Renal cortical epithelial cell (primary cell): ENCODE measurements at regions not wholly inside any gene's neighbourhood (a gene's known extent, or its start where the extent isn't known, plus 50 kb on each side); places are given as distances from the start of the nearest gene placed in this dataset.

Experiments used
- DNase-seq: peaks from one replicate; pipeline ENCODE4 v3.0.0-alpha.2; 2011; ENCODE audit warnings: low read depth

DNA sequence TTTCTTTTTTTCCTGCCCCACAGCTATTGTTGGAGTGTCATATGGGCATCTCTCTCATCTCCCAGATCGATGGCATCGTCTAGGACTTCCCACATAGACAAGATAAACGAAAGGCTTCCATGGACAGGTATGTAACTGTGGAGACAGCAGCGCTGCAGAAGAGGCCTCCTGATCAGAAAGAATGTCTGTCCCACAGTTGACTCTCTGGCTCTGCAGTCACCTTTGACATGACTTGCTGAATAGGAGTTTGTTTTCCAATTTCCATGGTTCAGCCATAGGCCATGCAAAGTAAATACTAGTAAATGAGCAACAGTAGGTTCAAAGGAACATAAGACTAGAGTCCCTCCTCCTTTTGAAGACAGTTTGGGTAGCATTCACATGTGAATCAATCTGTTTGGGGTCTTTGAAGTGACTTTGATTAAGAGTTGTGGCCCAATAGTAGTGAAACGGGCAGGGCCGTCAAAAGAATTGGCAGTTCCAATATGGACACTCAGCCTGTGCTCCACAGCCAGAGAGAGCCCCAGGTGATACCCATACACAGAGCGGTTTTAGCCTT, 134.7 kb upstream of the IFNGR1 start:
- peak; percentile 32 for DNase-seq

DNA sequence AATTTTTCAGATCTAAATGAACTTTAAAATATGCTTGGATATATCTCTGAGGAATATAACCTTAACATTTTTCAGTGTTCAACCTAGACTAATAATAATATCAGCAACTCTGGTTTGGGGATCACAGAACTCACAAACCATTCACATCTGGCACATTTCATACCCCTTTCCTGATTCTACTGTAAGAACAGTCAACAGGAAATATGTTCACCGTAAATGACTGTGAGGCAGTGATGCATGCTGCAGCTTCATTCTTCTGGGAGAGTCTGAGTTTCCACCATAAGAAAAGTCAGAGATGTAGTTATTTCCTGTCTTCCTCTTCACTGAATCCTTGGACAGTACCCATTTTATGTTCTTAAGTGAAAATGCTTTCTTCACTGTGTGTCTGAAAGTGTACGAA, 134.2 kb upstream of the IFNGR1 start:
- peak; percentile 81 for DNase-seq

DNA sequence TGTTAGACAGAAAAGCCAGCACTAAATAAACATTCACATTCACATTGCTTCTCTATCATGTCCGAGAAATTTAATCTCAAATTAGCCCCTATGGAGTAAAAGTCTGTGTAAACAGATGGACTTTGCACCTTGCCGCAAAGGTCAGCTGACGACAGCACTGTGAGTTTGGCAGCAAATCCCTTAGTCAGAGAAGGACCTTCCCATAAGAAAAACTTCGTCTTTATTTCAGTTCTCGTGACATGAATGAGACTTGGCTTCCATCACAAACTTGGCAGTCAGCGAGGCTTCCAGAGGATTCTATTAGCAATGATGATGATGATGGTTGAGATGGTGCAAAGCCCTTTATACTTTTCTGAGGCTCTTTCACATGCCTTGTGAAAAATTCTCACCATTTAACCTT, 133.7 kb upstream of the IFNGR1 start:
- peak; percentile 72 for DNase-seq

DNA sequence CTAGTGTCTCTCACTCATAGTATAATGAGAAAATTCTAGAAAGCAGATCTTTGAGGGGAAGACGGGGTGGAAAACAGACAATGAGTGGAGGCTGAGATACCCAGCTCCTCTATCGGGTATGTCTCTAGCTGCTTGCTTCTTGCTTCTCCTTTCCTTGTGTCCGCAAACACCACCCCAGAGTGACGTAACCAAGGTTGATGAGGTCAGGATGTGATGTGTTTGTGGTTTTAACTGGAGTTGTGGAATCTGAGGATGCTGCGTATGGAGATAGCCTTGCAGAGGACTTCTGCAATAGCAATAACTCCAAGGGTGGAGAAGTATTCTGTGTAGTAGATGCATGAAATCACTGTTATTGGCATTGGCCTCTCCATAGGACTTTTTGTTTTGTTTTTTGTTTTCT, 132.7 kb upstream of the IFNGR1 start:
- DNase-seq = peak; percentile 52

DNA sequence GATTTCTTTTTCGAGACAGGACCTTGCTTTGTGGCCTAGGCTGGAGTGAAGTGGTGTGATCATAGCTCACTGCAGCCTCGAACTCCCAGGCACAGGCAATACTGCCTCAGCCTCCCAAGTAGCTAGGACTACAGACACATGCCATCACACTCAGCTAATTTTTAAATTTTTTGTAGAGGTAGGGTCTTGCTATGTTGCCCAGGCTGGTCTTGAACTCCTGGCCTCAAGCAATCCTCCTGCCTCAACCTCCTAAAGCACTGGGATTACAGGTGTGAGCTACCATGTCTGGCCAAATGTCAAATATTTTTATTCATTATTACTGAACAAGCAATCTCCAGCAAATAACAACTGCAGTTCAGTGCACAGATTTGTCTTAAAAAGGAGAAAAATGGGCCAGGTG, 131.7 kb upstream of the IFNGR1 start:
- DNase-seq = no peak

DNA sequence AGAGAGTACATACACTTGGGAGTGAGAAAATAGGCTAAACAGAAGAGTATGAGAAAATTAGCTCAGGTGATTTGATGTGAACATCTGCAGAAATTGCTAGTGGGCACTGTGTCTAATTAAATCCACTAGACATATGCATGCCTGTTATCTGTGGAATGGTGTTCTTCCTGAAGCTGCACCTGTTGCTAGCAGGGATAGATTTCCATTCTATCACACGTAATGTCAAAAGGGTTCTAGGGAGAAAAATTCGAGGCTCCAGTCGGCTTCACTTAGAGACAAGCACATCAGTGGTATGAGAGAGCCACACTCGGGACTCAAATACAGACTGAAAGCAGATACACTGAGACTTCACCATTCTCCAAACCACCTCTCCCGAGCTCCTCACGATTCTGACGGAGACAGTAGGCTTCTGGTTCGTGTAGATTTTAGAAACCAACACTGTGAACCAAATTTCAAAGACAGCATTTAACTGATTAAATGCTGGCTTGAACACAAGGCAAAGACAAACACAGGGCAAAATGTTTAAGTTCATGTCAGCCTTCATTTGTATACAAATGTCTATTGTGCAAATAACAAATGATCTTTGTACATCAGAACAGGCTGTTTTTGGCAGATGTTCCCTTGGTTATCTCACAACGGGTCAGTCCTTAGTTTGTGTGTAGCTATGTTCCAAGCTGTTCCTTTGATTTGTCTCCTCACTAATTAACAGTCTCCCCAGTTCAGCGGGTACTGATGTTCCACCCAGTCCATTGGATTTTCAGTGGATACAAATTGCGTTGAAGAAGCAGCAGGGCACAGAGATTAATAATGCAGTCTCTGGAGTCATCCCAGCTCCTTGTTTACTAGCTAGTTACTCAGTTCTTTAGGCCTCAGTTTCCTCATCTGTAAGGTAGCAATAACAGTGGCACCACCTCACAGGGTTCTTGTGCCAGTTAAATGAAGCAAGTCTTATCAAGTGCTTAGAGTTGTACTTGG, 131.0 kb upstream of the IFNGR1 start:
- no peak for DNase-seq

DNA sequence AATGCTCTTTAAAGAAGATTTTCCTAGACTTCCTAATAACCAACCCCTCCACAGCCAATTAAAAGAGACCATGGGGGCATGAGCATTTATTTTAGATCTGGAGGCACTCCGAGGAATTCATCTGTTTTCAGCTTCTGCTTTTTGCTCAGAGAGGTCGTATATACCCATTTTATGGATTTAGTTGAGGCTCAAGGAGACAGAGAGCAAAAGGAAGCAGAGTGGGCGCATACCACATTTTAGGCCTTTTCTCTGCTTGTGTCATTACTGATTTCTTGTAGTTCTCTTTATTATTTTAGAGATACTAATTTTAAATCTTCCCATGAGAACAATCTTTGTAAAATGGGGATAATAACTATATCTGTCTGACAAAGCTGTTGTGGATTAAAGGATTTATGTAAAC, 129.6 kb upstream of the IFNGR1 start:
- DNase-seq = no peak

DNA sequence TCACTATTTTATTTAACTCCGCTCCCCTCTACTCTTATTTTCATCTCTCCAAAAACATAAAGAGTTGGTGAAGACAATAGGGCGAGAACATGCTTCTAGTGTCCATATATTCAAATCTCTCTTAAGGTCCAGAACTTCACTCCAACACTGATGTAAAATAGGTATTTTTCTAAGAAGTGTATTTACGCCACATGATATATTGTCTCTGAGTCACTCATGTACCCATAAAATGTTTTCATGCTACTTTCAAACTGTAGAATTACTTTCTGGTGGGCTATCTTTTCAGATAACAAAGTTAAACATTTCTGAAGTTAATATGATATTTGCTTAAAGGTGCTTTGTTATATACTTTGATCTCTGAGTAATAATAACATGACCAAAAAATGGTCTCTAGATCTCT, 124.1 kb upstream of the IFNGR1 start:
- DNase-seq = no peak

DNA sequence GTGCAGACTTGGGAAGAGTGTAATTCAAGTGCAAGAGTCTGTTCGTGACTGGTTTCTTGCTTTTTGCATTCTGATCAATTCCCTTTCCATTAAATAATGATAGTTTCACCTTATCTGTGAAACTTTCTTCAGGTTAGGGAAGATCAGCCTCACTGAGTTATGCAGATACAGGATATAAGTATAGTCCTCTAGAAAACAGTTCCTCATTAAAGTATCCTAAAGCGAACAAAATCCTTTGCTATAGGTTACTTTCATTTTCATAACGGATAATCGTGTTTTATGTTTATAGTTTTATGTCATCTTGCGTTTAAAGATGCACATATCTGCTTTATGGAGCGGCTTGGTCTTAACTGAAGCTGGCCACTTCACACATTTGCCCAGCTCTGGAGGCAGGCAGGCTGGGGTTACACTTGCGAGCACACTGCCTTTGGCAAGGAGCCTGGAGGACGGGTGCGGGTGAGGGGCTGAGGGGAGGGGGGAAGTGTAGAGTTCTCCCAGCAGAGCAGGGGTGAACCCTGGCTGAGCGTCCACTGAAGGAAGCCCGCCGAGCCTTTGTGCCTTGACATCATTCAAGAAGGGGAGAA, 123.5 kb upstream of the IFNGR1 start:
- no peak for DNase-seq

DNA sequence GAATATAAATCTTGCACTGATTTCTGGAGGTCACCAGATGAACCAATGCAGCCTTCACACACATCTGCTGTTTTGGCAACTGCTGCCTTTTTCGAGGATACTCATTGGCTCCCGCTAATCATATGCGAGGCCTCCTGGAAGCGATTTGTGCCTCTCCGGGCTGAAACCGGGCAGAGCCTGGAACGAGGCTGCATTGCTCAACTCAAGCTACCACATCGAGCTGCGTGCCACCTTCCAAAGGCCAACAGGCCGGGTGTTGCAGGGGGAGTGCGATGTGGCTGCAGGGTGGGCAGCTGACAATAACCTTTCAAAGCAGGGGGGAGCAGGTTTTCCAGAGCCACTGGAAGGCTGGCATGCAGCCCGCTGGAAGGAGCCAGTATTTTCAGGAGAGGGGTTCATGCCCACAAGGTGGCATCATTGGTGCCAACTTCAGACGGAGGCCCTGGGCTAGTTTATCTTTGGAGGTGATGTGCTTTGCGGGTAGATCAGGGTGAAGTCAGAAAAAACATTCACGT, 122.6 kb upstream of the IFNGR1 start:
- DNase-seq = peak; percentile 39

DNA sequence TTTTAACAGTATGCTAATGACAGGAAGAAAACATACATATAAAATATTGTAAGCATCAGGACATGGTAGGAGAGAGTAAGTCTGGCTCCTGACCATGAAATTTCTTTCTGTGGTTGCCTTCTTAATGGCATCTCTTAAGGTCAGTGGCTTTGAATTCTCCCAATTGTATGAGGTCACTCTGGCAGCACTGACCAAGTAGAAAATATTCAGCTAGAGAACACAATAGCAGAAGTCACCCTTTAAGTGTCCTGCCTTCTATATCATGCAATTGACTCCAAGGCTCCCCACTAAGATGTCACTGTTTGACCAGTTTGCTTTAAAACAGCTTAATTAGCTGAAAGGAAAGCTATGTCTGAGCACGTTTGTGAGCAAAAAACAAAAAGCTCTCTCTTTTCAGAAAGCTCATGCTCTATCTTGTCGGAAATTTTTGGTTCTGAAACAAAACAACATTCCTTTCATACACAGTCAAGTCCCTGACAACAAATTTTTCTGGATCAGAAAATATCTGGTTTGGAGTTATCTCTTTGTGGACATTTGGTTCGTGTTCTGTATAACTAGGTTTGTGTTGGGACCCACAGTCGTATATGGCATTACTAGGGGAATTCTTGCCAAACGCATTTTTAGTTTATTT, 120.9 kb upstream of the IFNGR1 start:
- DNase-seq = peak; percentile 72

DNA sequence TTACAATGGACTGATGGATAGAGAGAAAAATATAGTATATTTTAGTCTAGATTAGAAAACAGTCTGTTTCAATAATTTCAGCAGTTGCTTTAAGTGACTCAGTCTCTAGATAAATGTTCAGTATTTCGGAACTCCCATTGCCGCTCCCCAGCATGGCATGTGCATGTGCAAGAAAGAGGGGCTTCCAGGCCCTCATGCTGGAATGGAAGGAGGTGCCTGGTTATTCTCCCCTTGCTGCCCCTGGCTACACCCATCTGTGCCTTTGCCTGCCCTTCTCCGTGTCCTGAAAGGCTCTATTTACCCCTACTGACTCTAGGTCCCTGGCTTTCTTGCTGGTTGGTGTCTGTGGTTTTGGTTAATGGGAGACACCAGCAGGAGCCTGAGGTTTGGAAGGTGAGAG, 115.7 kb upstream of the IFNGR1 start:
- no peak for DNase-seq

DNA sequence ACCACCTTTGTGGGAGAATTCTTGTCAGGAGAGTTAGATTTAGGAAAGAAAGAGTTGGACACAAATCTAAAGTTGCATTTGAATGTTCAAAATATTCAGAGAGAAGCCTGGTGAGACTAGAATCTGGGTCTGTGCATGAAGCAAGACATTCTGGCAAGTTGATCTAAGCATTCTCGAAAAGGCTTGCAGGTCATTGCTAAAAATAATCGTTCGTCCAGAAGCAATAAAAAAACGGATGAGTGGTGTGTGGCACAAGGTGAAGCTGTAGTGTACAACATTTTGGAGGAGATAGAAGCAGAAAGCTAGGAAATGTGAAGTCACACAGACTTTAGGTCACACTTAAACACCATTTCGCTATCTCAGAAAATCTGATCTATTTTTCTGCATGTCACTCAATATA, 114.9 kb upstream of the IFNGR1 start:
- no peak for DNase-seq

DNA sequence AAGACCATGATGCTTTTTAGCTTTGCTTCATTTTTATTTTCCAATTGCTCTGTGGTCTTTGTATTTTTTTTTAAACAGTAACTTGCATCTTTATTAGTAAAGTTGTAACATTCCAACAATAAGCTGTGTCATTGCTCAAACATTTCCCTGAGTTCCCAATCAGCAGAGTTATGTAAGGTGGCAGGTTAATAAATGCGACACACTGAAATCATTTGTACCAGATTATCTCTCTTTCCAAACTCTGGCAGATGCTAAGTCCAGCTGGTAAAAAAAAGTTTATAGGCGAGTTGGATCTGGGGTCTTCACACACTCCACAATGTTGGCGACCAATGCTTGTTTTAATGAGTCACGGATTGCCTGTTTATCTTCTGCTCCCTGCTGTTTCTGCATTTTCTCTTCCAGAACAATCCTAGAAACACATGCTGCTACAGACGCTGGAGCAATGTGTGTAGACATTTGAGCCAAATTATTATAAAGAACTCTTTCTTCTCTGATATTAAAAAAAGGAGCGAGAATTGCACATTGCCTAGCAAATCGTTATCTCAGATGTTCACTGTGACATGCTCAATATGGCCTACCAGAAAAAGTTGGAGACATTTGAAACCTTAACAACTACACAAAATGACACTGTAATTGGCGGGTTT, 113.6 kb upstream of the IFNGR1 start:
- peak; percentile 25 for DNase-seq

DNA sequence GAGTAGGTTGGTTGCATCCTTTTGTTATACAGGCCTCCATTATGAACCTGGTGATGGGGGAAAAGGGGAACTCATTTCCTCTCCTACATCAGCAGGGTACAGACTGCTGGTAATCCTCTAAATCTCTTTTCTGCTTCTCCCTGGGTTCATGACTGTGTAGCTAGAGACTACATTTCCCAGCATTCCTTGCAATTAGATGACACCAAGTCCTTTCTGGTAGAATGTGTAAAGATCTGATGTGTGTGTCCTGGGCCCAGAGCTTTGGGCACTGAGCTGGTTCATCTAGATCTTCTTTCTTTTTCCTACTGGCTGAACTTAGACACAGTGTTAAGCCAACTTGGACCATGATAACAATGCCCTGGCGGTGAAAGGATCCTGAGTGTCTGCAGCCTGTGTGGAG, 104.7 kb upstream of the IFNGR1 start:
- no peak for DNase-seq

DNA sequence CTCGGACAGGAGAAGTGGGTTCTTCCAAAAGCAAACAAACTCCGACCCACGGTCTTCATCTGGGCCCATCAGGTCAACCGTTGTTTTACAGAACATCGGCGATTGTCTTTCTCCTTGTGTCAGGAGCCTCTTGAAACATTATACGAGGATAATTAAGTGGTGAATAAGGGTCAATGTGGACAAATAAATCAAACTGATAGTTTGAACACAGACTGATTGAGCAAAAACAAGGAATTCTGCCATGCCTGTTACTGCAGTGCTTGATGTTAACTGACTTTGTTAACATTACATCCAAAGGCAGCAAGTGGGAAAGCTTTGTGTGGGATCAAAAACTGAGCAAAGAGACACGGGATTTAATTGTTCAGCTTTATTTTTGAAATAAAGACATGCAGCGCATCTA, 101.1 kb upstream of the IFNGR1 start:
- DNase-seq = no peak

DNA sequence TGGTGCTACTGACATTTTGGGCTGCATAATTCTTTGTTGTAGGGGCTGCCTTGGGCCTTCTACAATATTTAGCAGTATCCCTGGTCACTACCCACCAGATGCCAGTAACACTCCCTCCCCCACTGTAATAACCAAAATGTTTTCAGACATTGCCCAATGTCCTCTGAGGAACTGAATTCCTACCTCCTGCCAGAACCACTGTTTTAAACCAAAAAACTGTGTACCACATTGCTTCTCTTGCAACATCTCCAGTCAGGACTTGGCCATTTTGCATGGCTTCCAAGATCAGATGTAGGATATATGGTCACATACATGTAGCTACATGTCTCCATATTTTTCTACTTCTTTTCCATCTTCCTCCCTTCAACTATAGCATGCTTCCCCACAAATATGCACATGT, 97.4 kb upstream of the IFNGR1 start:
- peak; percentile 36 for DNase-seq

DNA sequence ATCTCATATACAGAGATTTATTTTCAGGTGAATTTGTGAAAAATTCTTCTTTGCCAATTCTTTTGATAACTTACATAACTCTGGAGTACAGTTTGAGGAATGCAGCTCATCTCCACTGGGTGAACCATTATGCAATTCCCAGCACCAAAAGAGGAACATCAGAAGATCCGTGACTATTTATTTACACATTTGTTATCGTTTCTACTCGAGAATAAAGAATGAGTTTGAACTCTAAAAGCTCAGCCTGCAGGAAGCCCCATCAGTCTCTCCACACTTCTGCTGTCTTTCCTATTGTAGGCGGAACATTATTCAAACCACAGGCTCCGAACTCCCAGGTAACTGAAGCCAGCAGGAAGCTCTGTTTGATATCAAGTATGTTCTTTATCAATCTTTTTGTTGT, 95.9 kb upstream of the IFNGR1 start:
- no peak for DNase-seq

DNA sequence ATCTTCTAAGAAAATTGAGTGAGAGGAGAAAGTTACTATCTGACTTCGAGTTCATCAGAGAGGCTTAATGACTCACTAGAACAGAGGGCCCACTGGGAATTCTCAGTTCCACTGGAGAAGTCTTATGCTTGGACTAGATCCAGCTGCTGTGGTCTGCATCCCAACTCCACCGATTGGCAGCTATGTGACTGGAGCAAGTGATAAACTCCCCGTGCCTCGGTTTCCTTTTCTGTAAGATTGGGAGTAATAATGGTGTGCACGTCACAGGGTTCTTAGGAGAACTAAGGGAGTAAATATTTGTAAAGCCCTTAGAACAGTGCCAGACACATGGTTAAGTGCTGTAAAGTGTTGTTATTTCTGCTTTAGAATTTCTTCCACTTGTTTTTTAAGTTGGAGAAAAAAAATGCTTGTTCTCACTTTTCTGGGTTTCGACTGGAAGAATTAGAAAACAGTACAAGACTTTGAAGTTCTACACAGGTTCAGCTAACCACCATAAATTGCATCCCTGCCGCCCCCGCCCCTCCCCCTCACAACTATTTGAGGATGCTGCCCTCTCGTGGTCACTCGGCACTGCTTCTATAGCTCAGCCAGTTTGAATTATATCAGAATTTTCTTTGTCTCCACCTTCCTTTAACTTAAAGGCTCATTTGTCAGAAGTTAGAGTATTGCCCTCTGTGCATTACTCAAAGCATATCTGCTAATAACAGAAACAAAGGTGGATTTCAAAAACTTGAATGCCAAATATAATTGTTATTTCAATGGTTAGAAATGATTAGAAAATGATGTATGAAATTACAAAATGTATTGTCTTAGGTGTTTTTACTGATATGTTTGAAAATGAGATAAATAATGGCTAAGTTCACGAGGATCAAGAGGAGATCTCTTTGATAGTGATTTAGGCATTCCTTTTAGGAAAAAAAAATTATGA, 95.0 kb upstream of the IFNGR1 start:
- DNase-seq = peak; percentile 61

DNA sequence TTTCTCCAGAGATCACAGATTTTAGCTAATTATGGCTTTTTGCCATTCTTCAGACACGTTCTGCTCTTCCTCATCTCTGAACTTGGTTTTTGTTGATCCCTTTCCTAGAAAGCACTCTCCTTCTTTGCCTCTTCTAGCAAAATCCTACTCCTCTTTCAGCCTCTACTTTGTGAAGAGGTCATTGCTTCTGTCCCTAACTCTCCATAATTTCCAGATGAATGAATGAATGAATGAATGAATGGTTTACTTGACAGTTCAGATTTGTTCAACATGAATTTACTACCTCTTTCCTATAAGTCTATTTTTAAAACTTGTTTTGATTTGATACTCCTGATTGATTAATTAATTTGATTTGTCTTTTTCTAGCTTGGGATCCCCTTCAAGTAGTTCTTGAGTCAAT, 94.0 kb upstream of the IFNGR1 start:
- no peak for DNase-seq

DNA sequence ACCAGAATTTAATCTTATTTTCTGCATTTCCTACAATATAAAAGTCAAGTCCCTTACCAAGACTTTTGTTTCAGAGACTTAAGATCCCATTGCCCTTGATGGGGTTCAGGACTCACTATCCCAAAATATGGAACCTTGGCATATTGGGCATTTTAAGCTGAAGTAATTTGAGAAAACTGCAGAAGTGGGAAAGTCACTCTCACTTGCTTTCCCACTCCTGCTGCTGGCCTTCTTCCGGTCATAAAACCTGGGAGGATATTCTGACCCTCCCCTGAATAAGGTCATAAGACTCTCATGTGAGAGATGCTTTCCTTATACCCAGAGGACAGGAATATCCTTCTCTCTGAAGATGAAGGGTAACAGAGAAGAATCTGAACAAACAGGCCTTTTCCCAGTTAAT, 92.8 kb upstream of the IFNGR1 start:
- no peak for DNase-seq
